HuH-7 (cell line): ENCODE measurements at regions not wholly inside any gene's neighbourhood (a gene's known extent, or its start where the extent isn't known, plus 50 kb on each side); places are given as distances from the start of the nearest gene placed in this dataset.
"Not testable (repeated sequence)": the region's sequence is repeated elsewhere in the genome, so short reads cannot be mapped to it uniquely, and the experiment has no call there.

Experiments used
- DNase-seq: peaks from one replicate; pipeline ENCODE4 v3.0.0; 2011; ENCODE audit warnings: low spot score

GRCh38 chr4:1524761-1525160 is 118.5 kb upstream of the NKX1-1 start:
- DNase-seq = no peak

DNA sequence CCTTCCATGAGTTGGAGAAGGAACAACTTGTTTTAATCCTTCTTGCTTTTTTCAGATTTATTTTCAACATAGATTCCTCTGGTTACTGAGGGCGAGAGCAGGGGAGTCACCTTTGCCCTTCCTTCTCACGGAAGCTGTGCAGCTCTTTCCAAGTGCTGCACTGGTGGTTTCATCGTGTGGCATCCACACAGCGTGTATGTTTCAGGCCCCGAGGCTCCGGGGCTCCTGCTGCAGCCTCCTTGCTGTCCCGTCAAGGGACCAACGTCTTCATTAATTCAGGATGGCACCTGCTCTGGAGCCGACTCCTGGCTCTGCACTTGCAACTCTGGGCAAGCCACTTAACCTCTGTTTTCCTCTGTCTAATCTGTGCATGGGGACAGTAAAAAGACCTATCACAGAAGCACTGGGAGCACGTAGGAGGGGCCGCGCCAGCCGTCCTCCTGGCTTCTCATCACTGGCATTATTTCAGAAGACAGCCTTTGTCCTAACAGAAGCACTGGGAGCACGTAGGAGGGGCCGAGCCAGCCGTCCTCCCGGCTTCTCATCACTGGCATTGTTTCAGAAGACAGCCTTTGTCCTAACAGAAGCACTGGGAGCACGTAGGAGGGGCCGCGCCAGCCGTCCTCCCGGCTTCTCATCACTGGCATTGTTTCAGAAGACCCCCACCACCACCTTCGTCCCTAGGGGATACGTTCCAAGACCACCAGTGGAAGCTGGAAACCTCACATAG is 117.8 kb upstream of the NKX1-1 start:
- DNase-seq = no peak

DNA sequence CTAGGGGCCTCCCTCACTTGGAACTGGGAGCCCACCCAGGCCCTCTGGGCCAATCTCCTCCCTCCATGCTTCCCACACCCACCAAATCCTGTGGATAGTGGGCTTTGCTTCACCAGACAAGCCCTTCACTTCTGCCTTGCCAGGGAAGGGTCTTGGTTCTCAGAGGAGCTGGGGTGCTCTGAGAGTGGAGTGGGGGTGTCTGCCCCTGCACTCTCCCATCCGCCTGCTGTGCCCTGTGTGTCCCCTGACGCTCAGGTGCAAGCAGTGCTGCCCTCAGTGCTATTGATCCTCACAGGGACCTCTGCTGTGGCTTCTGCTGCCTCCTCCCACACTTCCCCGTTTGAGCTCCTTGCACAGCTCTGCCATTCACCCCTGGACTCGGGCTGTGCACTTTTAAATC is 117.3 kb upstream of the NKX1-1 start:
- DNase-seq = no peak

DNA sequence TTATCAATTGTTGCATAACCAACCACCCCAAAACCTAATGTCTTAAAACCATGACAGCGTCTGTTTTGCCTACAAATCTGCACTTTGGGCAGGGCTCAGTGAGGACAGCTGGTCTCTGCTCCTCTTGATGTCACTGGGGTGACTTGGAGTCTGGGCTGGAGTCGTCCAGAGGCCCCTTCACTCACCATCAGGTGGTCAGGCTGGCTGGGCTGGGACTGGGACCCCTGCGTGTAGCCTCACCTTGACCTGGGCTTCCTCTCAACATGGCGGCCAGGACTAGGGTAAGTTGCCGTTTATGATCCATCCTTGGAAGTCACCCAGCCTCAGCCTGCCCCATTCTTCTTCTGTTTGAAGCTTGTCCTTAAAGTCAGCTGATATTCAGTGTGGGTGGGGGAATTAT is 116.8 kb upstream of the NKX1-1 start:
- DNase-seq = no peak

DNA sequence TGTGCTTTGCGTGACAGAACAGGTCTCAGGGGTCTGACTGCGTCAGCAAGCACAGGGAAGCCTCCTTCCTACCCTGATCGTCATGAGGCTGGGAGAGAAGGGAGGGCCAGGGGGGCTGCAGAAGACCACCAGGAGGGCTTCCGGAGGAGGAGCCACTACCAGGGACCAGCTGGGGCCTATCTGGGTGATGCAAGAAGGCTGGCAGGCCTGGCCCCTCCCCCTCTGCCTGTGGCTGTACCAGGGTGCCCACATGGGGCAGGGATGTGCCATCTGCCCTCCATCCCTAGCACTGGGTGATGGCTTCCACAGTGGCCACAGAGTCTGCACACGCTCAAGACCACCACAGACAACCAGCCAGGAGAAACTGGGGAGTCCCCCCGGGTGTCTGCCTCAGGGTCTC is 116.4 kb upstream of the NKX1-1 start:
- DNase-seq = no peak

DNA sequence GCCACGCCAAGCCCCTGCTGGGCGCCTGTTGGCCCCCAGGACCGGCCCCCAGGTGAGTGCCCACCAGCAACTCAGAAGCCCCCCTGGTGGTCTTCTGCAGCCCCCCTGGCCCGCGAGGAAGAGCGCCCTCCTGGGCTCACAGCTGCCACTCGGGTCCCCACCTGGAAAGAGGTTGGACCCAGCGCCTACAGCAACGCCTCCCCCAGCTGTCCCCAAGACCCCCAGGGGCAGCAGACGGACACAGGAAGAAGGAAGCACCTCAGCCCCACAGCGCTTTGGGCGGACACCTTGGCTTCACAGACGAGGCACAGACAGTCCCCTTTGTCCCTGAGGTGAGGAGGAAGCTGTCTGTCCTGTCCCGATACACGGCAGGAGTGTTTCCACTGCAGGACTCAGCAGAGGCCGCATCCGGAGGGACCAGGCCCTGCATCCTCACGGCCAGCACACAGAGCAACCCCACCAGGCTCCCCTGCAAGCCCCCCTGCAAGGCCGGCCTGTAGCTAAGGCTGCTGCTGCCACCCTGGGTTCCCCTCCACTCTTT is 115.6 kb upstream of the NKX1-1 start:
- no peak for DNase-seq

DNA sequence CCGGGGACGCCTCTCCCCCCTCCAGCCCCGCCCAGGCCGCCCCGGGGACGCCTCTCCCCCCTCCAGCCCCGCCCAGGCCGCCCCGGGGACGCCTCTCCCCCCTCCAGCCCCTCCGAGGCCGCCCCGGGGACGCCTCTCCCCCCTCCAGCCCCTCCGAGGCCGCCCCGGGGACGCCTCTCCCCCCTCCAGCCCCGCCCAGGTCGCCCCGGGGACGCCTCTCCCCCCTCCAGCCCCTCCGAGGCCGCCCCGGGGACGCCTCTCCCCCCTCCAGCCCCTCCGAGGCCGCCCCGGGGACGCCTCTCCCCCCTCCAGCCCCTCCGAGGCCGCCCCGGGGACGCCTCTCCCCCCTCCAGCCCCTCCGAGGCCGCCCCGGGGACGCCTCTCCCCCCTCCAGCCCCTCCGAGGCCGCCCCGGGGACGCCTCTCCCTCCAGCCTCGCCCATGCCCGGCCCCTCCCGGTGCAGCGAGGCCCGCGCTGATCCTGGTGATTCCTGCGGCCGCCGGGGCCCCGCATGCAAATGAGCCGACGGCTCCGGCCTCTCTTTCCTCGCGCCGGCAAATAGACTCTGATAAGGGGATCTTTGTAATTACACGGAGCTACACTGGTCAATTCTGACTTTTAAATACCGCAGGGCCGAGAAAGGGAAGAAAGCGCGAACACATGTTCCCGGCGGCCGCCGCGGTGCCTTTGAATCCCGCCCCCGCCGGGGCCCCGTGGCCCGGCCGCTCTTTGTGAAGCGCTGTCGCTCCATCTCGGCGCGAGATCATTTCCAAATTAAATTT is 114.7 kb upstream of the NKX1-1 start:
- not testable (repeated sequence) for DNase-seq

DNA sequence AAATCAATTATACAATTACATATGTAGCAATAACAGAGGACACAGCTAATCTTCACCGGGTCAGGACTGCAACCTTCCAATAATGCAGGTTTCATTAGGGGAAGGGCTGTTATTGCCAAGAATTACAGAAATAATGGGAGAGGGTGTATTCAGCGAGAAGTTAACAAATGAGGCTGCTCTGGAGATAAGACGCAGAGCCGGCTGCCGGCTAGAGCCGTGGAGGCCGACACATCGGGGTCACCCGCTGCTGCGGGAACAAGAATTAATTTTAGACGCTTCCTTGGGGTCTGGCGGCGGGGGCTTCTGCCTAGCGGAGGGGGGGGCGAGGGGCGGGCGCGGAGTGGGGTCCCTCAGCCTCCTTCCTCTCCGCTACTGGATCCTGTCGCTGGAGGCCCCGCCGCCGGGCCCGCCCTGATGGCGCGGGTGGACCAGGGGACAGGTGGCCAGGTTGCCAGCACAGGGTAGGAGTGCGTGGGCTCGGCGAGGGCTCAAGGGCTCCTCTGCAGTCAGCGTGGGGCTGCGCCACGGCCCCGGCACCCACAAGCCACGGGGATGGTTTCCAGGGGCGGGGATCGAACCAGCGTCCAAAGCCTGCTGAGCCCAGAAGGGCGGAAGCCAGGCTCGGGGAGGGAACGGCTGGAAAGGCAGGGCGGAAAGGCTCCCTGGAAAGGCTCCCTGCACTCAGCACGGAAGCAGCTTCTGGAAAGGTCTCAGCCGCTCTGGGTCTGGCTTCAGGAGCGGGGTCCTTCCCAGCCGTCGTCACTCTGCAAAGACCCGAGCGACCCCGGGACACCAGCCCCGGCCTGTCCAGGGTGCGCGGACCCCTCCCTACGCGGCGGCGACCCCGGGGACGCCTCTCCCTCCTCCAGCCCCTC is 113.8 kb upstream of the NKX1-1 start:
- no peak for DNase-seq

DNA sequence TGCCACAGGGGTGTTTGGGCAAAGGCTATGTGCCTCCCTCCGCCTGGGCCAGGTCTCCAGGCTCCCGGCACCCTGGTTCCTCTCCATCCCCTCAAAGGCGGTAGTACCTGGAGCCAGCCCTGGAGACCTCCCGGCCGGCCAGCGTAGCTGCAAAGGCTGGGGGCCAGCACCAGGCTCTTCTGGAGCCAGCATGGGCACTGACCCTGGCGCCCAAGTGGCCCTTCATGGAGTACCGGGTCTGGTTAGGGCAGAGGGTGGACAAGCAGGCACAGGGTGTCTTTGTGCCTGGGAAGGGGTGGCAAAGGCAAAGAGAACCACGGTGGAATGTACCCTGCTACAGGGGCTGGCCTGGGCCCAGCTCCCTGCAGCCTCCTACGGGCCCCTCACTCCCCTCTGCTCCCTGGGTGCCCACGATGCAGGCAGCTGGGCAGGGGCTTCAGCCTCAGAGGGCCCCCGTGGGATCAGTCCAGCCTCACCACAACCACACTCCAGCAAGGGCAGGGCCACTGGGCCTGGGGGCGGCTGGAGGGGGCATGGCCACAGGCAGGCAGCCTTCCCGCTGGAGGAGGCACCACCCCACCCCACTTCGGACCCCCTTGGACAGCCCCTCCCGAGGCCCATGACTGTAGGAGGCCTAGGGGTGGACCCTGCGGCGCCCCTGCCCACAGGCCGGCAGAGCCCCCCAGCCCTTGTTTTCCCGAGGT is 112.9 kb upstream of the NKX1-1 start:
- no peak for DNase-seq

- DNase-seq = no peak
These were observed 111.6 kb upstream of the NKX1-1 start for GRCh38 chr4:1517592-1518411.

DNA sequence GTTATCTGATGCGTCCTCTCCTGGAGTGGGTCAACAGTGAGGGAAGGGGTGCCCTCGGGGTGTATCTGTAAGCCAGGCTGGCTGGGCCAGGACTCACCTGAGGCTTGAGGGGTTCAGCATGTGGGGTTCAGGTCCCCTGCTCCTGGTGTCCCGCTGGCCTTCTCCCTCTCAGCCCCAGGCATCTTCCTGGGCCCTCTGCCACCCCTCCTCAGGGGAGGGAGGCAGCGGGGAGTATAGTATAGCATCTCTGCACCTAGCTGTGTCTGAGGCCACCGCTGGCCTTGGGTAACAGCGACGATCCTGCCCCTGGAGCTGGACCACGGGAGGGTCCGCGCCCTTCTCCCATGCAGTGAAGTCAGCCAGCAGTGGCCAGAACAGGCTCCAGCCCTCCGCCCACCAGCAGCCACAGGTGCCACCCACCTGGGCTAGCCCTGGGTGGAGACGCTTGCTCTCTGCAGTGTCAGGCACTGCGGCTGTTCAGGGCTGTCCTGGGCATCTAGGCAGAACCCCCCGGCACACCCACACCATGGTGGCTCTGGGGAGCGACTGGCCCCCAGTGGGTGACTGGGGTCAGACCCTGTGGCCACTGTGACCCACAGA is 110.7 kb upstream of the NKX1-1 start:
- no peak for DNase-seq

GRCh38 chr4:1516261-1516660 is 110.0 kb upstream of the NKX1-1 start:
- DNase-seq = no peak

DNA sequence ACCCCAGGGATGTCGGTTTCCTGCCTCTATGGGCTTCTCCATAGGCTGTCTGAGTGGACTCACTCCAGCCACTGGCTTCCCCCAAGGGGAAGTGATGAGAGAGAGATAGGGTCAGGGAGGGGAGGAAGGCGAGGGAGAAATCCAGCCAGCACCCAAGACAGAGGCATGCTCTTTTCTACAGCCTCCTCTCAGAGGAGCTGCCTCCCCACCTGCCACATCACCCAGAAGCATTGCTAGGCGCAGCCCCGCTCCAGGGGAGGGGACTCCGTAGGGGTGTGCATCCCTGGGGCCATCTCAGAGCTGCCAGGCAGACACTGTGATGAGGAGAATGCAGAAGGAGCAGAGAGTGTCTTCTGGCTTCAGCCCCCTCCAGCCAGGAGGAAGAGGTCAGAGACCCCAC is 109.5 kb upstream of the NKX1-1 start:
- DNase-seq = no peak

DNA sequence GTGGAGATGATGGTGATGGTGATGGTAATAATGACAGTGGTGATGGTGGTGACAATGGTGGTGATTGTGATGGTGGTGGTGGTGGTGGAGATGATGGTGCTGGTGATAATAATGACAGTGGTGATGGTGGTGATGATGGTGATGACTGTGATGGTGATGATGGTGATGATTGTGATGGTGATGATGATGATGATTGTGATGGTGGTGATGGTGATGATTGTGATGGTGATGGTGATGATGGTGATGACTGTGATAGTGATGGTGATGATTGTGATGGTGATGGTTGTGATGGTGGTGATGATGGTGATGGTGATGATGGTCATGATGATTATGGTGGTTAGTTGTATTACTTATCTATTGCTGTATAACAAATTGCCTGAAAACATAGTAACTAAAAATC is 108.9 kb upstream of the NKX1-1 start:
- DNase-seq = no peak

DNA sequence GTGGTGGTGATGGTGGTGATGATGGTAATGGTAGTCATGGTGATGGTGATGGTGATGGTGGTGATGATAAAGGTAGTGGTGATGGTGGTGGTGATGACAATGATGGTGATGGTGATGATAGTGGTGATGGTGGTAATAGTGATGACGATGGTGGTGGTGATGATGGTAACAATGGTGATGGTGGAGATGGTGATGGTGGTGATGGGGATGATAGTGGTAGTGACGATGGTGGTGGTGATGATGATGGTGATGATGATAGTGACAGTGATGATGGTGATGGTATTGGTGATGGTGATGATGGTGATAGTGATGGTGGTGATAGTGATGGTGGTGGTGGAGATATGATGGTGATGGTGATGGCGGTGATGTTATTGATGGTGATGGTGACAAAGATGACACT is 108.4 kb upstream of the NKX1-1 start:
- DNase-seq = no peak

GRCh38 chr4:1513936-1514483 is 107.8 kb upstream of the NKX1-1 start:
- DNase-seq = no peak

- peak; percentile 79 for DNase-seq
These were observed 106.8 kb upstream of the NKX1-1 start for GRCh38 chr4:1512738-1513660.

- no peak for DNase-seq
These were observed 106.0 kb upstream of the NKX1-1 start for GRCh38 chr4:1512051-1512737.
